CD4-positive, alpha-beta T cell (primary cell): ENCODE measurements at regions not wholly inside any gene's neighbourhood (a gene's known extent, or its start where the extent isn't known, plus 50 kb on each side); places are given as distances from the start of the nearest gene placed in this dataset.

Source experiments
- ATAC-seq: fragments of 200-7000 bp; cut with Tn5 transposase; one replicate; pipeline ENCODE4 v1.10.0; 2022; ENCODE audit warnings: mild to moderate bottlenecking; ENCODE audit not compliant: poor library complexity
- CTCF ChIA-PET: fragments of 350-600 bp; sonication (Branson Sonifier 250); formaldehyde crosslinking; loops from one replicate; lab custom pipeline; 2021; ENCODE audit warnings: antibody characterized with exemption, inconsistent platforms; lab: Charles Lee
- POLR2A ChIA-PET: fragments of 350-600 bp; sonication (Branson Sonifier 250); formaldehyde crosslinking; loops from one replicate; lab custom pipeline; 2021; ENCODE audit warnings: antibody characterized with exemption, inconsistent platforms; lab: Charles Lee
- DNase-seq, 14 experiments: peaks; one replicate each; pipeline ENCODE4 v3.0.0-alpha.2; 2013 to 2020; ENCODE audit warnings: mixed read lengths in 2 of 14
- H3K27ac ChIP-seq, 2 donors: one replicate each; pipeline versions ENCODE4 v1.5.1 to v1.7.0; 2013; ENCODE audit warnings: low read length in 2 of 2, low read depth in 1 of 2, mild to moderate bottlenecking in 1 of 2
- H3K27me3 ChIP-seq, 2 experiments: 1 replicate in 1 of 2; 2 replicates in 1 of 2; pipeline versions ENCODE4 v1.6.1 to v1.7.0; 2013; ENCODE audit warnings: low read length in 2 of 2, control low read depth in 1 of 2, mild to moderate bottlenecking in 1 of 2, moderate library complexity in 1 of 2; ENCODE audit not compliant: insufficient read depth in 2 of 2, control insufficient read depth in 1 of 2
- H3K36me3 ChIP-seq: one replicate; pipeline ENCODE4 v1.6.1; 2013; ENCODE audit warnings: low read length, control low read depth; ENCODE audit not compliant: insufficient read depth
- H3K4me1 ChIP-seq: one replicate; pipeline ENCODE4 v1.6.1; 2013; ENCODE audit warnings: low read length, control low read depth; ENCODE audit not compliant: insufficient read depth
- H3K4me3 ChIP-seq: one replicate; pipeline ENCODE4 v1.5.1; 2013; ENCODE audit warnings: mild to moderate bottlenecking, low read length, moderate library complexity
- H3K9me3 ChIP-seq, 2 experiments: 1 replicate in 1 of 2; 2 replicates in 1 of 2; pipeline versions ENCODE4 v1.6.1 to v1.7.0; 2013; ENCODE audit warnings: low read length in 2 of 2, mild to moderate bottlenecking in 2 of 2, control low read depth in 1 of 2, moderate library complexity in 1 of 2; ENCODE audit not compliant: control insufficient read depth in 1 of 2, insufficient read depth in 1 of 2
- H3K27ac Mint-ChIP-seq: one replicate; pipeline ENCODE4 v1.8.0; 2020; ENCODE audit warnings: mixed read lengths
- H3K27me3 Mint-ChIP-seq: one replicate; pipeline ENCODE4 v1.8.0; 2021; ENCODE audit warnings: mixed read lengths
- H3K36me3 Mint-ChIP-seq: one replicate; pipeline ENCODE4 v1.8.0; 2021; ENCODE audit warnings: low read depth, mixed read lengths
- H3K4me1 Mint-ChIP-seq: one replicate; pipeline ENCODE4 v1.8.0; 2021; ENCODE audit warnings: low read depth, mixed read lengths
- H3K4me3 Mint-ChIP-seq: one replicate; pipeline ENCODE4 v1.8.0; 2020; ENCODE audit warnings: mild to moderate bottlenecking, mixed read lengths
- H3K9me3 Mint-ChIP-seq: one replicate; pipeline ENCODE4 v1.8.0; 2020; ENCODE audit warnings: mixed read lengths
- intact Hi-C, 2 experiments: fragments of 100-400 bp; cut with DNase I in 1 of 2; cut with micrococcal nuclease in 1 of 2; formaldehyde crosslinking; loops; one replicate each; pipeline versions ENCODE4 v1.15.1 to v1.9.0; 2023 to 2025; cut with DNase I, micrococcal nuclease
- TF ChIP-seq, protein P1 (sequence below): fragments of 200-600 bp; IDR thresholded peaks from one replicate; pipeline ENCODE4 v1.8.0; 2022; ENCODE audit warnings: antibody characterized with exemption, mild to moderate bottlenecking

DNA sequence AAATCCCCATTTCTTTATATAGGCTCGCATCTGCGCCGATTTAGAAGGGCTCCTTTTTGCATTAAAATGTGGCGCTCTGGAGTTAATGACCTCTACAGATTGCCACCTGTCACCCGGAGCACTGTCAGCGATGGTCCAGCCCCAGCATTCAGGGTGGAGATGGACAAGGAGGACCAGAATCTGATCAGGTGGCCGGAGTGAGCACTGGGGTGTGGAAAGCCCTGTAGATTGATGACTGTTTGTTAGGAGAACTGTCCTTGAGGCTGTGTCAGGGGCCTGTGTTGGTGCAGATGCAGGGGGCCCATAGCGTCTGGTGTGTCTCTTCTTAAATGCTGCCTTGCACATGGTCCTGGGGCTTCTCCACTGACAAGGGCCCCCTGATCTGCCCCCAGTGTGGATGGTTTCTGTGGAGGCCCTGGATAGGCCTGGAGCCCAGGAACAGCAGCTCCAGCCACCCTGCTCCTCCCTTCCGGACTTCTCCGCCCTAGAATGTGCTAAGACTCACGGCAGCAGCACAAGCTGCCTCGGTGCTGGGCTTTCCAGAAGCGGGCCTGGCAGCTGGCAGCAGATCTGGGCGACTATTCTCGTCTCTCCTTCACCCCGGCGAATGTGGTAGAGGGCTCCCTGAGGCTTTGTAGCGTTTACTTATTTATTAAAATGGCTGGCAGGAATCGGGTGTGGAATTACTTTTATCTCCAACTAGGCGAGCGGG, 1333.3 kb downstream of the BRD1 start:
- DNase-seq (no peak), ATAC-seq (no peak)
- H3K27ac ChIP-seq, result no peak overlapping the region
- intact Hi-C loops, result loop anchor here in 1 of 2 experiments (5.0 kb wide), 1 partner anchor 1282 kb away; no protein-coding TSS in a partner anchor
- peaks cover 0 to 12% of the 10 kb centered on the region in 2 experiments for H3K9me3 ChIP-seq
- ChIA-PET CTCF (no interaction called here), POLR2A (no interaction called here)
- peaks cover 23 to 32% of the 10 kb centered on the region in 2 experiments for H3K27me3 ChIP-seq
- H3K4me3 Mint-ChIP-seq, result no peak overlapping the region
- no peaks in the 10 kb centered on the region for H3K36me3 Mint-ChIP-seq
- no peaks in the 10 kb centered on the region for H3K36me3 ChIP-seq
- H3K4me3 ChIP-seq, result no peak overlapping the region
- H3K9me3 Mint-ChIP-seq, result no peaks in the 10 kb centered on the region
- no peaks in the 10 kb centered on the region for H3K4me1 Mint-ChIP-seq
- H3K4me1 ChIP-seq, result no peaks in the 10 kb centered on the region
- no peak overlapping the region for H3K27ac Mint-ChIP-seq
- H3K27me3 Mint-ChIP-seq, result peaks cover 42% of the 10 kb centered on the region
- TF ChIP-seq, protein P1, sequence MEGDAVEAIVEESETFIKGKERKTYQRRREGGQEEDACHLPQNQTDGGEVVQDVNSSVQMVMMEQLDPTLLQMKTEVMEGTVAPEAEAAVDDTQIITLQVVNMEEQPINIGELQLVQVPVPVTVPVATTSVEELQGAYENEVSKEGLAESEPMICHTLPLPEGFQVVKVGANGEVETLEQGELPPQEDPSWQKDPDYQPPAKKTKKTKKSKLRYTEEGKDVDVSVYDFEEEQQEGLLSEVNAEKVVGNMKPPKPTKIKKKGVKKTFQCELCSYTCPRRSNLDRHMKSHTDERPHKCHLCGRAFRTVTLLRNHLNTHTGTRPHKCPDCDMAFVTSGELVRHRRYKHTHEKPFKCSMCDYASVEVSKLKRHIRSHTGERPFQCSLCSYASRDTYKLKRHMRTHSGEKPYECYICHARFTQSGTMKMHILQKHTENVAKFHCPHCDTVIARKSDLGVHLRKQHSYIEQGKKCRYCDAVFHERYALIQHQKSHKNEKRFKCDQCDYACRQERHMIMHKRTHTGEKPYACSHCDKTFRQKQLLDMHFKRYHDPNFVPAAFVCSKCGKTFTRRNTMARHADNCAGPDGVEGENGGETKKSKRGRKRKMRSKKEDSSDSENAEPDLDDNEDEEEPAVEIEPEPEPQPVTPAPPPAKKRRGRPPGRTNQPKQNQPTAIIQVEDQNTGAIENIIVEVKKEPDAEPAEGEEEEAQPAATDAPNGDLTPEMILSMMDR, result no peak

DNA sequence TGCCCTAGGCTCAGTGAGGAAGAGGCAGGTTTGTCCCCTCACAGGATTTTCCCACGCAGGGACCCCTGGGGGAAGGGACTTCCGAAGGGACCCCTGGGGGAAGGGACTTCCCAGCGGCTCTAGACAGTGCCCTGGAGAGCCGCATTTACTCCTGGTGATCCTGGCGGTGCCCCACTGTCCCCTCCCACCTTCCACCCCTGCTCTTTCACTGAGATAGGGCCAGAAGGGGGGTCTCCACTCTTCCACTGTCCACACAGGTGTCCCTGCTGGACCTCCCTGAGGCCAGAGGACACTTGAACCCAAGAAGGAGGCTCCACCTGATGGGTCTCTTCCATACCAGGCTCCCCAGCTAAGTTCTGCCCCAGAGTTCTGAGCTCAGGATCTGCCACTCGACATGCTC, 1333.9 kb downstream of the BRD1 start:
- Histone ChIP-seq H3K27ac (no peak overlapping the region), H3K4me1 (no peaks in the 10 kb centered on the region), H3K36me3 (no peaks in the 10 kb centered on the region), H3K27me3 (peaks cover 25 to 35% of the 10 kb centered on the region in 2 experiments), H3K4me3 (no peak overlapping the region), H3K9me3 (peaks cover 0 to 12% of the 10 kb centered on the region in 2 experiments)
- no peak overlapping the region for H3K27ac Mint-ChIP-seq
- TF ChIP-seq, protein P1, result no peak
- no peaks in the 10 kb centered on the region for H3K36me3 Mint-ChIP-seq
- POLR2A ChIA-PET, result no interaction called here
- H3K4me3 Mint-ChIP-seq, result no peak overlapping the region
- H3K9me3 Mint-ChIP-seq, result no peaks in the 10 kb centered on the region
- ATAC-seq (no peak), DNase-seq (no peak)
- CTCF ChIA-PET, result no interaction called here
- peaks cover 42% of the 10 kb centered on the region for H3K27me3 Mint-ChIP-seq
- intact Hi-C loops, result loop anchor here in 1 of 2 experiments (5.0 kb wide), 1 partner anchor 1281 kb away; no protein-coding TSS in a partner anchor
- no peaks in the 10 kb centered on the region for H3K4me1 Mint-ChIP-seq

DNA sequence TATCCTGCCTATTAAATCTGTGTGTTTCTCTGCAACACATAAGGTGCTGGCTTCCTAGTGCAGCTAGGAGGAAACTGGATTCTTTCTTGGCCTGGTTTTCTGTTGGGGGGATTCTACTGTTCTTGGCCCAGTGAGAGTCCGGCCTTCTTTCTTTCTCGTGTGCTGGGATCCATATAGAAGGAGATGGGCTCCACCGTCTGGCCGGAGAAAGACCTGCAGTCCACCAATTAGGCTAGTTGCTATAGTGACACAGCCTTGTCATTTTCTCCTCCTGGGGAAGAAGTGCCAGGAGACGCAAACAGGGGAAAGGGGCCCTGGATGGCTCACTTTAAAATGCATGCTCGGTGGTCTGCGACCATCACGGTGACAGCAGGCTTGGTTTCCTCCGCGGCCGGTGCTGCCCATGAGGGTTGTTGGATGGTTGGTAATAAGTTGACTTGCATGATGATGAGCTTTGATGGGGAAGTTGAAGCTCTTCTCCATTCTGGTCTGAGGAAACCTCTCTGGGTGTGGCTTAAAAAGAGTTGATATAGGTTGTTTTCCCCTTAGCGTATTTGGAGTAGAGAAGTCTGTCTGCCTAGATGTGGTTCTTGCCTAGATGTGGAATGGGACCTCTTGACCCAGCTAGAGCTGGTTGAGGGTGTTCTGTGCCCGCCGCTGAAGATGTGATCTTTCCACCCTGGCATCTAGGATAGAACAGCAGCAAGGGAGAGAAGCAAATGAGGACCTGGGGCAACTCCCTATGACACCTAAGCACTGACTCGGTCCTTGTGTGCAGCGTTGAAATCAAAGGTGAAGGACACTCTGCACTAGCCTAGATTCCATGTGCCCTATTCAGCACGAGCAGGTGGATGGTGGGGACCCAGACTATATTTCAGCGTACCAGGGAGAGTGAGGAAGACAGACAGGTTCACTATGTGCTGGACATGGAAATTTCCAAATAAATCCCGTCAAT, 1335.0 kb downstream of the BRD1 start:
- H3K27ac Mint-ChIP-seq, result no peak overlapping the region
- H3K9me3 ChIP-seq, result peaks cover 0 to 12% of the 10 kb centered on the region in 2 experiments
- H3K27ac ChIP-seq, result no peak overlapping the region
- ATAC-seq (no peak), DNase-seq (peak in 4 of 14 experiments; percentile 10 to 32 (median 30))
- no peaks in the 10 kb centered on the region for H3K4me1 Mint-ChIP-seq
- no peaks in the 10 kb centered on the region for H3K36me3 Mint-ChIP-seq
- peaks cover 30 to 45% of the 10 kb centered on the region in 2 experiments for H3K27me3 ChIP-seq
- TF ChIP-seq, protein P1, result no peak
- H3K27me3 Mint-ChIP-seq, result peaks cover 53% of the 10 kb centered on the region
- no peak overlapping the region for H3K4me3 Mint-ChIP-seq
- no peaks in the 10 kb centered on the region for H3K9me3 Mint-ChIP-seq
- ChIA-PET POLR2A (no interaction called here), CTCF (no interaction called here)
- no peak overlapping the region for H3K4me3 ChIP-seq
- no peaks in the 10 kb centered on the region for H3K4me1 ChIP-seq
- intact Hi-C loops, result loop anchor here in 1 of 2 experiments (5.0 kb wide), 1 partner anchor 1280 kb away; no protein-coding TSS in a partner anchor
- H3K36me3 ChIP-seq, result no peaks in the 10 kb centered on the region
